ENCODE measurements at regions not wholly inside any gene's neighbourhood (a gene's known extent, or its start where the extent isn't known, plus 50 kb on each side); places are given as distances from the start of the nearest gene placed in this dataset.

DNA sequence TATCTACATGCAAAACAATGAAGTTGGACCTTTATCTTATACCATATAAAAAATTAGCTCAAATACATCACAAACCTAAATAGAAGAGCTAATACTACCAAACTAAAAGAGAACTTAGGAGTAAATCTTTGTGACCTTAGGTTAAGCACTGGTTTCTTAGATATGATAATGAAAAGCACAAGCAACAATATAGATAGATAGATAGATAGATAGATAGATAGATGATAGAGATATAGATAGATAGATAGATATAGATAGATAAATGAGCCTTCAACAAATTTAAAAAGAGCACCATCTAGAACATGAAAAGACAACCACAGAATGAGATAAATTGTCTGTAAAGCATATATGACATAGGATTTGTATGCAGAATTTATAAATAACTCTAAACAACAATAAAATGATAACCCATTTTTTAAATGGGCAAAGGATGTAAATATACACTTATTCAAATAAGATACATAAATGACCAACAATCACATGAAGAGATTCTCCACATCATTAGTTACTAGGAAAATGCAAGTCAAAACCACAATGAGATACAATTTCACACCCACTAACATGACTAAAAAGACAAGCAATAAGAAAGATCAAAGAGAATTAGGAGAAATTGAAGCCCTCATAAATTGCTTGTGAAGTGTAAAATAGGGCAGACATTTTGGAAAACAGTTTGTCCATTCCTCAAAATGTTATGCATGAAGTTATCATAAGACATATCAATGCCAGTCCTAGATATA lies 293.7 kb downstream of the BTG1 start:
- H3K4me3 ChIP-seq (ENCODE audit: low read length) = no peak overlapping the region
- no peak for DNase-seq (ENCODE audit: low read depth)
- TF ChIP-seq, protein P1, sequence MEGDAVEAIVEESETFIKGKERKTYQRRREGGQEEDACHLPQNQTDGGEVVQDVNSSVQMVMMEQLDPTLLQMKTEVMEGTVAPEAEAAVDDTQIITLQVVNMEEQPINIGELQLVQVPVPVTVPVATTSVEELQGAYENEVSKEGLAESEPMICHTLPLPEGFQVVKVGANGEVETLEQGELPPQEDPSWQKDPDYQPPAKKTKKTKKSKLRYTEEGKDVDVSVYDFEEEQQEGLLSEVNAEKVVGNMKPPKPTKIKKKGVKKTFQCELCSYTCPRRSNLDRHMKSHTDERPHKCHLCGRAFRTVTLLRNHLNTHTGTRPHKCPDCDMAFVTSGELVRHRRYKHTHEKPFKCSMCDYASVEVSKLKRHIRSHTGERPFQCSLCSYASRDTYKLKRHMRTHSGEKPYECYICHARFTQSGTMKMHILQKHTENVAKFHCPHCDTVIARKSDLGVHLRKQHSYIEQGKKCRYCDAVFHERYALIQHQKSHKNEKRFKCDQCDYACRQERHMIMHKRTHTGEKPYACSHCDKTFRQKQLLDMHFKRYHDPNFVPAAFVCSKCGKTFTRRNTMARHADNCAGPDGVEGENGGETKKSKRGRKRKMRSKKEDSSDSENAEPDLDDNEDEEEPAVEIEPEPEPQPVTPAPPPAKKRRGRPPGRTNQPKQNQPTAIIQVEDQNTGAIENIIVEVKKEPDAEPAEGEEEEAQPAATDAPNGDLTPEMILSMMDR (conservative IDR thresholded peaks at IDR 0.05; ENCODE audit: low read length) = no peak

DNA sequence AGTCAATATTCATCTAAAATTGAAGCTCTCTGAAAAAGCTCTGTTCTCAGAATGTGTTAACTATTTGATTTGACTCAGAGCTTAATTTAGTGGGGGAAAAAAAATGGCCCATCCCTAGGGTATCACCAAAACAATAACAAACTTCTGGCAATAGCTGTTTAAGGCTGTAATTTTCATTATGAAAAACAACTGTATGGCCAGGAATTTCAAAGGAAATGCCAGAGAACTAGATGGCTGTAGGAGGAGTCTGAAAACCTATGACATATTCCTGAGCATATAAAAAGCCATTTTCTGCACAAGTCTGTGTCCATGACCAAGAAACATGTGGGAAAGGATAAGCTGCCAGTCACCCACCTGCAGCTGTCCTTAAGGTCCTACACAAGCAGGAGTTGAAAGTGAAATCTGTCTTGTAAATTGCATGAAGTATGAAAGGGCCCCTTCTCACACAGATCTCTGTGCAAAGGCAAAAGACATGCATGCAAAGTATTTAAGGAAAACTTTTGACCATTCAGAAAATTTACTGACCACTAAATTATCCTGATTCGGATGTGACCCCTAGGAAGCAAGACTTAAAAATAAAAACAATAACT lies 299.1 kb downstream of the BTG1 start:
- TF ChIP-seq, protein P1 (conservative IDR thresholded peaks at IDR 0.05; ENCODE audit: low read length) = no peak
- H3K4me3 ChIP-seq (ENCODE audit: low read length) = no peak overlapping the region
- DNase-seq (ENCODE audit: low read depth) = peak; percentile 6

DNA sequence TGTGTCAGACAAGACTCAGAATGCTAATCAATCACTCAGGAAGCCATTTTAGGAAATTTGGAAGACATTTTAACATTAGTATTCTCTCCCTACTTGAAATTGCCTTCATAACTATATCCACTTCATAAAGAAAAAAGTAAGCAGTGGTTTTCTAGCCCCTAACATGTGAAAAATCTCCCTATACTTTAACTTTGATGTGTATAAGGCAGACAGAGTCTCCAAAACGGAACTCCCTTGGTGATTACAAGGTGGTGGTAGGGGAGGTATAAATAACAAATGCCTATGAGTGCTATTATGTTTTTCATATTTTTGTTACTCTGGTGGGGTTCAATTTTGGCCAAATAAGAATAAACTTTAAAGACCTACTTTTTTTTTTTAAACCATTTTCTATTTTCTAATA lies 300.3 kb downstream of the BTG1 start:
- TF ChIP-seq, protein P1 (conservative IDR thresholded peaks at IDR 0.05; ENCODE audit: low read length) = no peak
- H3K4me3 ChIP-seq (ENCODE audit: low read length) = no peak overlapping the region
- no peak for DNase-seq (ENCODE audit: low read depth)

DNA sequence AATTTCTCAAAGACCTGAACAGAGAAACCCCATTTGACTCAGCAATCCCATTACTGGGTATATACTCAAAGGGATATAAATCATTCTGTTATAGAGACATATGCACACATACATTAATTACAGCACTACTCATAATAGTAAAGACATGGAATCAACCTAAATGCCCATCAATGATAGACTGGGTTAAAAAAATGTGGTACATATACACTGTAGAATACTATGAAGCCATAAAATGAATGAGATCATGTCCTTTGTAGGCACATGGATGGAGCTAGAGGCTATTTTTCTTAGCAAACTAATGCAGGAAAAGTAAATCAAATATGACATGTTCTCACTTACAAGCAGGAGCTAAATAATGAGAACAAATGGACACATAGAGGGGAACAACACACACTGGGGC lies 303.8 kb downstream of the BTG1 start:
- no peak for DNase-seq (ENCODE audit: low read depth)
- TF ChIP-seq, protein P1 (conservative IDR thresholded peaks at IDR 0.05; ENCODE audit: low read length) = no peak
- H3K4me3 ChIP-seq (ENCODE audit: low read length) = no peak overlapping the region

DNA sequence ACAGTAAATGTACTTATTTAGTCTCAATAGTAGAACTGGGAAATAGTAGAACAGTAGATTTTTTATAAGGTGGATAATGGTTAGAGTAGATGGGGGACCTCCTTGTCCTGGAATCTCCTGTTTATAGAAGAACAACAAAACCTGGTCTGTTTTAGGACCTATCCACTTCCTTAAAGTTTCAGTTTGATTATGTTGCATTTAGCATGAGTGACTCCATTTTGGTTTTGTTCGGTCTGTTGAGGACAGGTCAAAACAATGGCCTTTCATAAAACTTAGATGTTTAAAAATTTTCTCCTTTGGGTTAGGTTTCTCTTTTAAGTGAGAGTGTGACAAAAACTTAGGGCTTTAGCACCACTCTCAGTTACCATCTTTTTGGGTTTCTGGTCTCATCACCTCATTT lies 308.9 kb downstream of the BTG1 start:
- no peak overlapping the region for H3K4me3 ChIP-seq (ENCODE audit: low read length)
- TF ChIP-seq, protein P1 (conservative IDR thresholded peaks at IDR 0.05; ENCODE audit: low read length) = no peak
- no peak for DNase-seq (ENCODE audit: low read depth)

DNA sequence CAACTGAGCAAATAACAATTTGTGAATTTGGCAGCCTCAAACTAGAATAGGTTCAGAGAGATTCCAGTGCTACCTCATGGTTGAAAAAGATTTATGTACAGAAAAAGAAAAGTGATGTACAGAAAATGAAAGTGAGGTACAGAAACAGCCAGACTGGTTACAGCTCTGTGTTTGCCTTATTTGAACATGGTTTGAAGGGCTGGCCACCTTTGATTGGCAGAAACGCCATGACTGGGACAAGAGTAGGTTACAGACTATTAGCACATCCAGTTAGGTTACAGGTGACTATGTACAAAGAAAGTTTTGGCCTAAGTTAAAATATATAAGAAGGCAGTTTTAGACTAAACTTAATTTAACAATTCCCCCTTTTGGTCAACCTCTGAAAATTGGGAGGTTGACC lies 309.4 kb downstream of the BTG1 start:
- H3K4me3 ChIP-seq (ENCODE audit: low read length) = no peak overlapping the region
- TF ChIP-seq, protein P1 (conservative IDR thresholded peaks at IDR 0.05; ENCODE audit: low read length) = no peak
- DNase-seq (ENCODE audit: low read depth) = no peak

DNA sequence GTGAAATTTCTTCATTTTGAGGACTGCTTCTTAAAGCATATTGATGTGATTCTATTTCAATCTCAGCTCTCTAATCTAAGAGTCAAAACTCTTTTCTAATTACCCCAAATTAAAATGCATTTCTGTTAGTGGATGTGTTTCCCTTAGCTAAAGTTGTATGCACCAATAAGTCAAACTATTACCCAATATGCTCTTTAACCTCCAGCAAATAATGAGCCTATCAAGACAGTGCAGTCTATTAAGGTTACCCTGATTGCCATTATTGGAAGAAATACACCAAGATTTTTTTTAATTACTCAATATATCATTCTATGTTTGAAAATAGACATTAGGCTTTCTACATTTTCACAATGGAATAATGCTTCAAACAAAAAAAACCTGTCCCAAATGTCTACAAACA lies 310.0 kb downstream of the BTG1 start:
- DNase-seq (ENCODE audit: low read depth) = no peak
- TF ChIP-seq, protein P1 (conservative IDR thresholded peaks at IDR 0.05; ENCODE audit: low read length) = no peak
- no peak overlapping the region for H3K4me3 ChIP-seq (ENCODE audit: low read length)

Data from AG10803 (cell line).